ENCODE measurements at regions not wholly inside any gene's neighbourhood (a gene's known extent, or its start where the extent isn't known, plus 50 kb on each side); places are given as distances from the start of the nearest gene placed in this dataset.
A peak's percentile ranks its signal among the peaks of the same experiment; 100 is the strongest.

- no peak for DNase-seq (ENCODE audit: low spot score)
- in situ Hi-C loops (cut with HindIII; ENCODE audit: low sequenced_read_pairs), result no loop called here
Observed at GRCh38 chr3:15941958-15942357, 144.2 kb upstream of the ANKRD28 start.

GRCh38 chr3:15942462-15942861 lies 144.7 kb upstream of the ANKRD28 start:
- in situ Hi-C loops (cut with HindIII; ENCODE audit: low sequenced_read_pairs), result no loop called here
- no peak for DNase-seq (ENCODE audit: low spot score)

GRCh38 chr3:15942936-15943335 lies 145.2 kb upstream of the ANKRD28 start:
- in situ Hi-C loops (cut with HindIII; ENCODE audit: low sequenced_read_pairs), result no loop called here
- no peak for DNase-seq (ENCODE audit: low spot score)

- in situ Hi-C loops (cut with HindIII; ENCODE audit: low sequenced_read_pairs), result no loop called here
Observed at GRCh38 chr3:15948388-15948787, 150.6 kb upstream of the ANKRD28 start.

GRCh38 chr3:15952543-15953175 lies 154.9 kb upstream of the ANKRD28 start:
- in situ Hi-C loops (cut with HindIII; ENCODE audit: low sequenced_read_pairs), result no loop called here
- DNase-seq (ENCODE audit: low spot score), result no peak

More at GRCh38 chr3:15948388-15948787, 150.6 kb upstream of the ANKRD28 start:
- DNase-seq (ENCODE audit: low spot score), result peak; percentile 3

- DNase-seq (ENCODE audit: low spot score), result no peak
- in situ Hi-C loops (cut with HindIII; ENCODE audit: low sequenced_read_pairs), result no loop called here
Observed at GRCh38 chr3:15953841-15954240, 156.1 kb upstream of the ANKRD28 start.

- DNase-seq (ENCODE audit: low spot score), result no peak
- in situ Hi-C loops (cut with HindIII; ENCODE audit: low sequenced_read_pairs), result no loop called here
Observed at GRCh38 chr3:15955968-15956367, 158.2 kb upstream of the ANKRD28 start.

GRCh38 chr3:15958692-15959433 lies 161.1 kb upstream of the ANKRD28 start:
- no peak for DNase-seq (ENCODE audit: low spot score)
- in situ Hi-C loops (cut with HindIII; ENCODE audit: low sequenced_read_pairs), result no loop called here

- DNase-seq (ENCODE audit: low spot score), result no peak
- in situ Hi-C loops (cut with HindIII; ENCODE audit: low sequenced_read_pairs), result no loop called here
Observed at GRCh38 chr3:15959434-15959811, 161.6 kb upstream of the ANKRD28 start.

GRCh38 chr3:15964605-15965442 lies 167.0 kb upstream of the ANKRD28 start:
- peak; percentile 39 for DNase-seq (ENCODE audit: low spot score)
- in situ Hi-C loops (cut with HindIII; ENCODE audit: low sequenced_read_pairs), result no loop called here

GRCh38 chr3:15967577-15967976 lies 169.8 kb upstream of the ANKRD28 start:
- no peak for DNase-seq (ENCODE audit: low spot score)
- in situ Hi-C loops (cut with HindIII; ENCODE audit: low sequenced_read_pairs), result no loop called here

- DNase-seq (ENCODE audit: low spot score), result no peak
- in situ Hi-C loops (cut with HindIII; ENCODE audit: low sequenced_read_pairs), result no loop called here
Observed at GRCh38 chr3:15969874-15970640, 172.3 kb upstream of the ANKRD28 start.

- no peak for DNase-seq (ENCODE audit: low spot score)
- in situ Hi-C loops (cut with HindIII; ENCODE audit: low sequenced_read_pairs), result no loop called here
Observed at GRCh38 chr3:15973414-15973813, 175.6 kb upstream of the ANKRD28 start.

- DNase-seq (ENCODE audit: low spot score), result no peak
- in situ Hi-C loops (cut with HindIII; ENCODE audit: low sequenced_read_pairs), result no loop called here
Observed at GRCh38 chr3:15973940-15974339, 176.2 kb upstream of the ANKRD28 start.

- in situ Hi-C loops (cut with HindIII; ENCODE audit: low sequenced_read_pairs), result no loop called here
- DNase-seq (ENCODE audit: low spot score), result no peak
Observed at GRCh38 chr3:15974647-15975046, 176.9 kb upstream of the ANKRD28 start.

GRCh38 chr3:15976524-15976923 lies 178.7 kb upstream of the ANKRD28 start:
- no peak for DNase-seq (ENCODE audit: low spot score)
- in situ Hi-C loops (cut with HindIII; ENCODE audit: low sequenced_read_pairs), result no loop called here

- in situ Hi-C loops (cut with HindIII; ENCODE audit: low sequenced_read_pairs), result no loop called here
Observed at GRCh38 chr3:15977090-15977489, 179.3 kb upstream of the ANKRD28 start.

GRCh38 chr3:15977598-15978232 lies 179.9 kb upstream of the ANKRD28 start:
- in situ Hi-C loops (cut with HindIII; ENCODE audit: low sequenced_read_pairs), result no loop called here
- no peak for DNase-seq (ENCODE audit: low spot score)

More at GRCh38 chr3:15977090-15977489, 179.3 kb upstream of the ANKRD28 start:
- no peak for DNase-seq (ENCODE audit: low spot score)

- in situ Hi-C loops (cut with HindIII; ENCODE audit: low sequenced_read_pairs), result no loop called here
- no peak for DNase-seq (ENCODE audit: low spot score)
Observed at GRCh38 chr3:15978801-15979200, 181.0 kb upstream of the ANKRD28 start.

Measured in G401 (cell line).